ENCODE measurements at regions not wholly inside any gene's neighbourhood (a gene's known extent, or its start where the extent isn't known, plus 50 kb on each side); places are given as distances from the start of the nearest gene placed in this dataset.

- Histone ChIP-seq H3K27me3 (replicated peaks; ENCODE audit: control insufficient read depth, insufficient read depth, low read length) (peaks cover 4% of the 10 kb centered on the region), H3K4me3 (replicated peaks; ENCODE audit: low read depth, low read length) (no peak overlapping the region), H3K36me3 (ENCODE audit: control insufficient read depth, insufficient read depth, low read length) (no peaks in the 10 kb centered on the region)
- no peak for TF ChIP-seq CTCF (IDR thresholded peaks at IDR 0.05; ENCODE audit: insufficient read depth, low read length, poor library complexity, severe bottlenecking)
- no peak for DNase-seq (ENCODE audit: extremely low read depth, insufficient read length)
Measured at GRCh38 chr5:135227064-135228022, 171.7 kb downstream of the MACROH2A1 start.

- no peak for DNase-seq (ENCODE audit: extremely low read depth, insufficient read length)
- Histone ChIP-seq H3K4me3 (replicated peaks; ENCODE audit: low read depth, low read length) (no peak overlapping the region), H3K36me3 (ENCODE audit: control insufficient read depth, insufficient read depth, low read length) (no peaks in the 10 kb centered on the region), H3K27me3 (replicated peaks; ENCODE audit: control insufficient read depth, insufficient read depth, low read length) (peaks cover 4% of the 10 kb centered on the region)
- no peak for TF ChIP-seq CTCF (IDR thresholded peaks at IDR 0.05; ENCODE audit: insufficient read depth, low read length, poor library complexity, severe bottlenecking)
Measured at GRCh38 chr5:135225856-135226560, 173.0 kb downstream of the MACROH2A1 start.

DNA sequence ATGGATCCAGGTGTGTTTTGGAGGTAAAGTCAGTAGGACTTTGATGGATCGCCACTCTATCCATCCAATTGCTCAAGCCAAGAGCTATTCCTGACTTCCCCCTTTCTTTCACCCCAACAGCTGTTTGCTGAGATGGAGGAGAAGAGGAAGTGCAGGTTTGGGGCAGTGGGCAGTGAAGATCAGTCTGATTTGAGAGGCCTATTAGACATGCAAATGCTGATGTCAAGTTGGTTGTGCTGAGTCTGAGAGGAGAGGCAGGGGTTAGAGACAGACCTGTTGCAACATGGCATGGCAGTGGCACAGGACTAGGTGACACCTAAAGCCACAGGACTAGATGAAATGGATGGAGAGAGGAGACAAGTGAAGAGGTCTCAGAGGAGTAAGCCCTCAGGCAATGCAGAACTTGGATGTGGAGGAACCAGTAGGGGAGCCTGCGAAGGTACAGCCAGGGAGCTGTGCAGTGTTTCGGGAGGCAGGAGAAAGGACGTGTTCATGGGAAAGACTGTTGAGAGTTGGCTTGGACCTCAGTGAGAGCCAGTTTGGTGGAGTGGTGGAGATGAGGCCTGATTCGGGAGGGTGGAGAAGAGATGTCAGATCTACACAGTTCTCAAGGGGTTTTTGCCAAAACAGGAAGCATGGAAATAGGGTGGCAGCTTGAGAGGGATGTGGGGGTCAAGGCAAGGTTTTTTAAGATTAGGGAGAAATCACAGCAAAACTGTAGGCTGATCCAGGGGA is 175.0 kb downstream of the MACROH2A1 start:
- peaks cover 4% of the 10 kb centered on the region for H3K27me3 ChIP-seq (replicated peaks; ENCODE audit: control insufficient read depth, insufficient read depth, low read length)

DNA sequence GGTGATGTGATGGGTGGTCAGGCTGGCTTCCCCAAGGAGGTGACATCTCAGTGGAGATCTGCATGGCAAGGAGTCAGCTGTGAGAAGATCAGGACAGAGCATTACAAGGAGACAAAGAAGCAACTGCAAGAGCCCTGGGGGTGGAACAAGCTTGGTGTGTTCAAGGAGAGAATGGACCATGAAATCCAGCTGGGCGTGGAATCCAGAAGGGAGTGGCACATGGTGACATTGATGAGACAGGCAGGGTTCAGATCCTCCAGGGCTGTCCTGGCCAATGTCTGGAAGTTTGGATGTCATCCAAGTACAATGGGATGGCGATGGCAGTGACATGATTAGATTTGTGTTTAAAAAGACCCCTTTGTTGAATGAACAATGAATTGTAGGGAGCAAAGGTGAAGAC is 175.6 kb downstream of the MACROH2A1 start:
- no peak for DNase-seq (ENCODE audit: extremely low read depth, insufficient read length)
- TF ChIP-seq CTCF (IDR thresholded peaks at IDR 0.05; ENCODE audit: insufficient read depth, low read length, poor library complexity, severe bottlenecking), result no peak
- H3K4me3 ChIP-seq (replicated peaks; ENCODE audit: low read depth, low read length), result no peak overlapping the region

More for the DNA sequence above, 175.0 kb downstream of the MACROH2A1 start:
- Histone ChIP-seq H3K36me3 (ENCODE audit: control insufficient read depth, insufficient read depth, low read length) (no peaks in the 10 kb centered on the region), H3K4me3 (replicated peaks; ENCODE audit: low read depth, low read length) (no peak overlapping the region)
- no peak for DNase-seq (ENCODE audit: extremely low read depth, insufficient read length)
- no peak for TF ChIP-seq CTCF (IDR thresholded peaks at IDR 0.05; ENCODE audit: insufficient read depth, low read length, poor library complexity, severe bottlenecking)

DNA sequence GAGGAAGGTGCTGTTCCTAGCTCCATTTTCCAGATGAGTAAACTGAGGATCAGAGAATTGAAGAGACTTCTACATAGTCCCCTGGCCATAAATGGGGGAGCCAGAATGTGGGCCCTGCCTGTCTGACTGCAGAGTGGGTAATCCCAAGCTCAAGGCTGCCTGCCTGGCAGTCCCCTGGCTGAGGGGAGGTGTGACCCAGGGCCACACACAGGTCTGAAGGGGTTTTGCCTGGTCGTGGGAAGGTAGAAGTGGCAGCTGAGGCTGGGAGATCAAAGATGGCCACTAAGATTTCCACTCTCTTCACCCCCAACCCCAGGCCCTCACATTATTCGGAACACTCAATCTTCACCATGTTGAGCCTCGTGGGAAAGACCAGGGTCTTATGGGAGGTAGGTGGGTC is 176.3 kb downstream of the MACROH2A1 start:
- H3K27me3 ChIP-seq (replicated peaks; ENCODE audit: control insufficient read depth, insufficient read depth, low read length), result peaks cover 4% of the 10 kb centered on the region
- DNase-seq (ENCODE audit: extremely low read depth, insufficient read length), result no peak
- H3K36me3 ChIP-seq (ENCODE audit: control insufficient read depth, insufficient read depth, low read length), result no peaks in the 10 kb centered on the region
- no peak for TF ChIP-seq CTCF (IDR thresholded peaks at IDR 0.05; ENCODE audit: insufficient read depth, low read length, poor library complexity, severe bottlenecking)
- H3K4me3 ChIP-seq (replicated peaks; ENCODE audit: low read depth, low read length), result no peak overlapping the region

More for the DNA sequence above, 175.6 kb downstream of the MACROH2A1 start:
- H3K36me3 ChIP-seq (ENCODE audit: control insufficient read depth, insufficient read depth, low read length), result no peaks in the 10 kb centered on the region
- H3K27me3 ChIP-seq (replicated peaks; ENCODE audit: control insufficient read depth, insufficient read depth, low read length), result peaks cover 4% of the 10 kb centered on the region

All from GM06990 (cell line).